ENCODE measurements at regions not wholly inside any gene's neighbourhood (a gene's known extent, or its start where the extent isn't known, plus 50 kb on each side); places are given as distances from the start of the nearest gene placed in this dataset.

DNA sequence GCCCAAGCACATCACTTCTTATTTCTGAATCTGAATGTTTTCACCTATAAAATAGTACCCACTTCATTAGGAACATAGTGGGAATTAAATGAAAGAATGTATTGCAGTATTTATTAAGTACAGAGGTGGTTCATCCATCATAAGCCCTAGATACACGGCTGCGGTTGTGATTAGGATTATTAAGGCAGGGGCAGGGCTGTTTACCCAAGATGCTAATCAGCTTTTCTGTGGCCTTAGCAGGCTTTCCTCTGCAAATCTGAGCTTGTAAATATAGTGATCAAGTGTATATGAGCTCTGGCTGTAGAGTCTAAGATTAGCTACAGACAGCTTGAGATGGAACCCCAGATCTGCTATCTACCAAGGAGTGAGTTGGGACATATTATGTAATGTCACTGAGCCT lies 124.1 kb upstream of the ADRA1B start:
- peak; percentile 40 for DNase-seq (ENCODE audit: low read depth)
- TF ChIP-seq, protein P1, sequence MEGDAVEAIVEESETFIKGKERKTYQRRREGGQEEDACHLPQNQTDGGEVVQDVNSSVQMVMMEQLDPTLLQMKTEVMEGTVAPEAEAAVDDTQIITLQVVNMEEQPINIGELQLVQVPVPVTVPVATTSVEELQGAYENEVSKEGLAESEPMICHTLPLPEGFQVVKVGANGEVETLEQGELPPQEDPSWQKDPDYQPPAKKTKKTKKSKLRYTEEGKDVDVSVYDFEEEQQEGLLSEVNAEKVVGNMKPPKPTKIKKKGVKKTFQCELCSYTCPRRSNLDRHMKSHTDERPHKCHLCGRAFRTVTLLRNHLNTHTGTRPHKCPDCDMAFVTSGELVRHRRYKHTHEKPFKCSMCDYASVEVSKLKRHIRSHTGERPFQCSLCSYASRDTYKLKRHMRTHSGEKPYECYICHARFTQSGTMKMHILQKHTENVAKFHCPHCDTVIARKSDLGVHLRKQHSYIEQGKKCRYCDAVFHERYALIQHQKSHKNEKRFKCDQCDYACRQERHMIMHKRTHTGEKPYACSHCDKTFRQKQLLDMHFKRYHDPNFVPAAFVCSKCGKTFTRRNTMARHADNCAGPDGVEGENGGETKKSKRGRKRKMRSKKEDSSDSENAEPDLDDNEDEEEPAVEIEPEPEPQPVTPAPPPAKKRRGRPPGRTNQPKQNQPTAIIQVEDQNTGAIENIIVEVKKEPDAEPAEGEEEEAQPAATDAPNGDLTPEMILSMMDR (conservative IDR thresholded peaks at IDR 0.05; ENCODE audit: low read depth, low read length): no peak
- no peak overlapping the region for H3K4me3 ChIP-seq (ENCODE audit: low read length)

DNA sequence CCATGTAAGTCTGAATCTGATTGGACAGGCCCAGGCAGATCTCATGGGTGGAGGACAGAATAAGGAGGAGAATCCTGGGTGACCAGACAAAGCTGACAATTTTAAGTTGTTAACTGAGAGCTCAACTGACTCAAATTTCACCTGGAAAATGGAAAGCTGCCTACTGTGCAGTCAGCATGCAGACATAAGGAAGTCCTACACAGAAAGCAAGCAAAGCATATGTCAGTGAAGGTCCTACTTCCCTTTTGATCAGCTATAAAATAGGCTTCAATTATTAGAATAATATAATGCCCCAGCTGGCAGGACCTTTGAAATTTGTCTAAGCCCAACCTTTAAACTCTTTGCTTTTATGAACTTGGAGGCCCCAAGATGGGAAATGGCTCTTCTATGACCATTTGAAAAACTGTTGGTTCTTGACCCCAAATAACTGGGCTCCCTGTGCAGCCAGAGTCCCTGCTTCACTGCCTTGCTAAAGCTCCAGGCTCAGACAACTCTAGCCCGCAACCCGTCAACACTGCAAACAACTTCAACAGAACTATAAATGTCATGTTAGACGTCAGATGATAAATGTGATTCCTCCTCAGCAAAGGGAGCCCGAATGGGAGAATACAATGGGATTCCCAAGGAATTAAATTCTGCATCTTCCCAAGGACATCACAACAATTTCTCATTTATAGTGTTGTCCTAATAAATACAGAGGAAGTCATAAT lies 118.9 kb upstream of the ADRA1B start:
- DNase-seq (ENCODE audit: low read depth): no peak
- TF ChIP-seq, protein P1 (conservative IDR thresholded peaks at IDR 0.05; ENCODE audit: low read depth, low read length): no peak
- no peak overlapping the region for H3K4me3 ChIP-seq (ENCODE audit: low read length)

DNA sequence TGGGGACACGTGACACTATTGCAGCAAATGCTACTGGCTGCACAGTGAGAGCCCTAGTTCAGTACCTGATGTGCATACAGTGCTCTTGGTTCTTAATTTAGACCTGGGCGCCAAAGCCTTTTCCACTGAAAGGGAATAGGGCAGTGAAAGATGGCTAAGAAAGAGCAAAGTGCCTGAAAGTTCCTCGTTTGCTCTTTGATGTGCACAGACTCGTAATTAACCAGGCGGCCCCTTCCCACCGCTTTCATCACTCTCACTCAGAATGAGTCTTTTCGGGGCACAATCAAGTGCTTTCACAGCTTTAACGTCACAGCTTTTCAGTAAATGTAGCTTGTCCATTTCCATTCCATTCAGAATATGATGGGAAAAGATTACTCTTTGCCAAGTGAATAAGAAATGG lies 116.6 kb upstream of the ADRA1B start:
- TF ChIP-seq, protein P1 (conservative IDR thresholded peaks at IDR 0.05; ENCODE audit: low read depth, low read length): no peak
- no peak for DNase-seq (ENCODE audit: low read depth)
- no peak overlapping the region for H3K4me3 ChIP-seq (ENCODE audit: low read length)

DNA sequence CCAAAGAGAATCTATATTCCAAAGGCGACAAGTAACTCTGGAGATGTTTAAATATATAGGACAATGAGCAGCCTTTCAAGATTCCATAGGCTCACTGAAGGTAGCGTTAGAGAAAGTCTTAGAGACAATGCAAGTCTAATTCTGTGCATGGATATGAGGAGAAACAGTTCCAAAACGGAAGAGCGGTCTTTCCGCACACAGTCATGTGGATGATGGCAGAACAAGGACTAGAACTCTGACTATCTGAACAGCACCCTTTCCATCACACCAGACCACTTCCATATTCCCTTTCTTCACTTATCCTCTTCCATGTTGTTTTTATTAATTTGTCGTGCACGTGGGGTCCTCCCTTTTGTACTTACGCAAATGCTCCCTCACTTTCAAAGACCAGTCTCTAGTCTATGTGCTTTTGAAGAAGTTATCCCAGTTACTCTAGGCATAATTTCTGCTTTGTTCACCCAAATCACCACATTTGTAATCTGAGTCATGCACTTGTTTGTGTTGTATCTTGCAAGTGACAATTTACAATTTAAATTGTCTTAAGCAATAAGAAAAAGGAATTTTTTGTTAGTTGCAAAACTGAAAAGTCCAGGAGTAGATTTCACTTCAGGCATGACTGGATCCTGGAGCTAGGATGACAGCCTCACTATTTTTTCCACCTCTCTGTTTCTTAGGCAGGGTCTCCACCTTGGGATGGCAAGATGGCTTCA lies 116.0 kb upstream of the ADRA1B start:
- TF ChIP-seq, protein P1 (conservative IDR thresholded peaks at IDR 0.05; ENCODE audit: low read depth, low read length): no peak
- no peak for DNase-seq (ENCODE audit: low read depth)
- no peak overlapping the region for H3K4me3 ChIP-seq (ENCODE audit: low read length)

DNA sequence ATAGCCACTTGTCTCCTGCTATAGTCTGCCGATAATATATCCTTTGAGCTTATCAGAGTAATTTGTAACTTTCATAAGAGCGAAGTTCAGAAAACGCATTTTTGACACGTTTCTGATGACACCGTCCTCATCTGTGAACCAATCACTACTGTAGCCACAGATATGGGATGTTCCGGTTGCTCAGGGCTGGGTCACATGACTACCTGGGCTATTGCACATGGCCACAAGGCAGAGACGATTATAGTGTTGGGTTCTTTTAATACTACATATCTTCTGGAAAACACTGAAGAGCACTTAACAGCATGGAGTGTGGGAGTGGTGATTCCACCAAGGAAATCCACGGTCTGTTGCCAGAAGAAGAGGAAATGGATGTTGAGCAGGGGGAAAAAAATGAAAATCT lies 115.0 kb upstream of the ADRA1B start:
- H3K4me3 ChIP-seq (ENCODE audit: low read length): no peak overlapping the region
- TF ChIP-seq, protein P1 (conservative IDR thresholded peaks at IDR 0.05; ENCODE audit: low read depth, low read length): no peak

DNA sequence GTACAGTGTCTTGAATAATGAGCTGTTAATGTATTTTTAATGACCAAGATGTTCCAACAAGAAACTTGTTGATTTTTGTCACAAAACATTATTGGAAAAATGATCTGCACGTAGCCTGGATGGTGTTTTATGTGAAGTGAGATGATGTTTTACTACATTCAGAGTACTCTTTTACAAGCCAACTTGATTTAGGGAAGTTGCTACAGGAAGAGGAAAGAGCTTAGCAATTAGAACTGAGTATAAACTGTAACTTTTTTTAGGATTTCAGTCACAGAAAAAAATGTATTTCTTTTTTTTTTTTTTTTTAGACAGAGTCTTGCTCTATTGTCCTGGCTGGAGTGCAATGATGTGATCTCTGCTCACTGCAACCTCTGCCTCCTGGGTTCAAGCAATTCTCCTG lies 113.6 kb upstream of the ADRA1B start:
- no peak overlapping the region for H3K4me3 ChIP-seq (ENCODE audit: low read length)
- no peak for DNase-seq (ENCODE audit: low read depth)
- TF ChIP-seq, protein P1 (conservative IDR thresholded peaks at IDR 0.05; ENCODE audit: low read depth, low read length): no peak

More for the DNA sequence above, 115.0 kb upstream of the ADRA1B start:
- DNase-seq (ENCODE audit: low read depth): no peak

DNA sequence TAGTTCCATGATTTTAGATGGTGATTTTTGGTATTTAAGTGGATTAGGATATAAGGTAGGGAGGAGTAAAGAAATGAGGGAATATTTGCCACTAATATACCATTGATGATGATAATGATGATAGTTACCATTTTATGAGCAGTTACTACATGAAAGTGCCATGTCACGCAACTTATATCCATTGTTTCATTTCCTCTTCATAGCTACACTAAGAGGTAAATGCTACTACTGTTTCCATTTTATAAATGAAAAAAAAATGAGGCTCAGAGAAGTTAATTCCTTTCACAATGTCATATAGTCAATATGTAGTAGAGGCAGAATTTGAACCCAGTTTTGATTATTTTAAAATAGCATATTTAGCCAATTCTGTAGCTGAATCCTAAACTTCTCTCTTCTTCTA lies 112.2 kb upstream of the ADRA1B start:
- TF ChIP-seq, protein P1 (conservative IDR thresholded peaks at IDR 0.05; ENCODE audit: low read depth, low read length): no peak
- DNase-seq (ENCODE audit: low read depth): no peak
- no peak overlapping the region for H3K4me3 ChIP-seq (ENCODE audit: low read length)

All from retinal pigment epithelial cell (primary cell).